MG63 (cell line): ENCODE measurements at regions not wholly inside any gene's neighbourhood (a gene's known extent, or its start where the extent isn't known, plus 50 kb on each side); places are given as distances from the start of the nearest gene placed in this dataset.
"Not testable (repeated sequence)": the region's sequence is repeated elsewhere in the genome, so short reads cannot be mapped to it uniquely, and the experiment has no call there.

Source experiments
- DNase-seq: peaks from one replicate; pipeline ENCODE4 v3.0.0-alpha.2; 2020
- H3K27me3 ChIP-seq: fragments of 250-450 bp; sonication (Bioruptor Pico); 2 replicates; pipeline ENCODE4 v1.5.1; 2020; ENCODE audit warnings: mild to moderate bottlenecking, moderate library complexity
- H3K36me3 ChIP-seq: fragments of 250-450 bp; sonication (Bioruptor Pico); 2 replicates; pipeline ENCODE4 v1.5.1; 2020; ENCODE audit warnings: mild to moderate bottlenecking, moderate library complexity
- H3K4me3 ChIP-seq: fragments of 250-450 bp; sonication (Bioruptor Pico); 2 replicates; pipeline ENCODE4 v1.5.1; 2020; ENCODE audit warnings: mild to moderate bottlenecking, moderate library complexity
- H3K9me3 ChIP-seq: fragments of 250-450 bp; sonication (Bioruptor Pico); 2 replicates; pipeline ENCODE4 v1.5.1; 2020; ENCODE audit warnings: mild to moderate bottlenecking, moderate library complexity

DNA sequence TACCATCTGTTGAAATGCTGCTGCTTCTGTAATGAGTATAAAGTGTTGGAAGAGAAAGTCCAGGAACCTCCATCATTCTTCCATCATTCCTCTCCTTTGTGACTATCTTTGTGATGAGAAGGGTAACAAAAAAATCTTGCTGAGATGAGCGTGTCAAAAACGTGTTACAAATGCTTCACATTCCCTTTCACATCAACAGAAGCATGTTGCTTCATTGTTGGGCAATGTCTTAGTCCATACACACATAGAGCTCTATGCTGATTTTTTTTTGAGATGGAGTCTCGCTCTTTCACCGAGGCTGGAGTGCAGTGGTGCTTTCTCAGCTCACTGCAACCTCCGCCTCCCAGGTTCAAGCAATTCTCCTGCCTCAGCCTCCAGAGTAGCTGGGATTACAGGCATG, 114.1 kb upstream of the ESR1 start:
- H3K27me3 ChIP-seq: no peaks in the 10 kb centered on the region
- no peak for DNase-seq
- no peaks in the 10 kb centered on the region for H3K36me3 ChIP-seq
- H3K9me3 ChIP-seq: no peaks in the 10 kb centered on the region
- H3K4me3 ChIP-seq: no peak overlapping the region

DNA sequence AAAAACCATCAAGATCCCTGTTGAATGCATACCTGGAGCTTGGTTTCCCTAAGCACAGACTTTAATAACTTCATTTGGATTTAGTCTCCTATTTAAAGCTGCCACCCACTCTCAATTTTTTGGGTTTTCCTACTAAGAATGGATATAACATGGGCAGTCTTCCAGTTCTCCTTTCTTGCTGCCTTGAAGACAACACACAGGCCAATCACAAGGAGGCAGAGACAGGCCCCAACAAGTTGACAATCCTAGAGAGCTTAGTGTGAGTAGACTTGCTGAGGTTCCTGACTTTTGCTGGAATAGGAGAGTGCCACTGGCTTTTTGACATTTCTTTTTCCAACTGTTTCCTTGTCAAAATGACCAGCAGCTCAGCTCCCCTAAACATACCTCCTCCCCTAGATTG, 112.3 kb upstream of the ESR1 start:
- H3K4me3 ChIP-seq: no peak overlapping the region
- no peaks in the 10 kb centered on the region for H3K36me3 ChIP-seq
- no peaks in the 10 kb centered on the region for H3K27me3 ChIP-seq
- DNase-seq: no peak
- no peaks in the 10 kb centered on the region for H3K9me3 ChIP-seq

DNA sequence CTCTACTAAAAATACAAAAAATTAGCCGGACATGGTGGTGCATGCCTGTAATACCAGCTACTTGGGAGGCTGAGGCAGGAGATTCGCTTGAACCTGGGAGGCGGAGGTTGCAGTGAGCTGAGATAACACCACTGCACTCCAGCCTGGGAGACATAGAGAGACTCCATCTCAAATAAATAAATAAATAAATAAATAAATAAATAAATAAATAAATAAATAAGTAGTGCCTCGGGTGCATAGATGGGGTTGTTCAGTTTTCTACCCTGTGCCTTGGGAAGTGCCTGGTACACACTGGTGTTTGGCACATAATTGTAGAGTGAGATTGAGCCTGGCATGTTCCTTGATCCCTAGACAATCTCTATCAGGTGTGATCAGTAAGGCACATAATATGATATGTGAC, 111.2 kb upstream of the ESR1 start:
- not testable (repeated sequence) for H3K4me3 ChIP-seq, H3K27me3 ChIP-seq, H3K9me3 ChIP-seq, H3K36me3 ChIP-seq, DNase-seq

DNA sequence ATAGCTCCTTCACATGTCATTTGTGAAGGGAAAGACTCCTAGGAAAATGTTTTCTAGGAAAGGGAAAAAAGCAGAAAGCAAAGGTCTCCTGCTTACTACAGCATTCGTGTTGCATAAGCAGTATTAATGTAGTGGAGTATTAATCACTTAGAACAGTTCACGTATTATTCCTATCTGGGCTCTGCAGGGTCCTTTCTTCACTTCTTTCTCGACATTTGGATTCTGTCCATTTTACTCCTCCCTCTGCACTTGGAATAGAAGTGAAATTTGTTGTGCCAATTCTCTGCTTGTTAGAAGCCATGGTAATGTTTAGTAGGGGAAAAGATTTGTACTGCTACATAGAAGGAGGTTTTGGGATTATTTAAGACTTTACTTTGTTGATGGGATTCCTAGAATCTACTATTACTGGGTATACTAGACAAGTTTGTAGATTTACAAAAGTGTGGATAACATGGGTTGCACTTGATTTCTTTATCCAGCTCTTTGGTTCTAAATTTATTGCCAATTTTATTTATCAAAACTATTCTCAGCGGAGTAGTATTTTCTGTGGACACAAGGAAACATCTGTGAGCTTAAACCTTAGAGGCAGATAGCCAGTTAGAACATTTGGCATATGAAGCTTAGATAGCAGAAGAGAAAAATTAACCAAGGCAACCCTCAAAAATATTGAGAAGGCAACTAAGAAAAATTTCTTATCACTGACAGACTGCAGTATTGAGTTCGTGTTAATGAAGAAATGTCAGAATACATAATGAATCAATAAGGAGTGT, 108.4 kb upstream of the ESR1 start:
- no peaks in the 10 kb centered on the region for H3K9me3 ChIP-seq
- no peaks in the 10 kb centered on the region for H3K27me3 ChIP-seq
- no peak for DNase-seq
- no peak overlapping the region for H3K4me3 ChIP-seq
- H3K36me3 ChIP-seq: no peaks in the 10 kb centered on the region

DNA sequence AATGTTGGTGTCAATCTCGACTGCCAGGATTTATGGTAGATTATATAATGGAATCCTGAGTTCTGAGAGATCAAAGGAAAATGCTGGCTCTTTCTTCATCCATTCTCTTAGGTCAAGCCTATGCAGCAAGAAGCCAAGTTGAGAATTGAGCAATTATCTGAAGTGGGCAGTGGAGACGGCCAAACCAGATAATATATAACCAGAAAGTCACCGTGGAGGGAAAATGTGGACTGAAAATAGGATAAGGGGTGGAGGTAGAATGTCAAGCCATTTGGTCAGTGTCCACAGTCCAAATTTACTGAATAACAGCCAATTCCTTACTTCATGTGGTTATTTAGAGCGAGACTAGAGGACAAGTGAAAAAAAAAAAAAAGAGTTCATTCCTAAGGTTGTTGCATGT, 107.8 kb upstream of the ESR1 start:
- H3K4me3 ChIP-seq: no peak overlapping the region
- DNase-seq: no peak
- no peaks in the 10 kb centered on the region for H3K27me3 ChIP-seq
- no peaks in the 10 kb centered on the region for H3K9me3 ChIP-seq
- no peaks in the 10 kb centered on the region for H3K36me3 ChIP-seq

DNA sequence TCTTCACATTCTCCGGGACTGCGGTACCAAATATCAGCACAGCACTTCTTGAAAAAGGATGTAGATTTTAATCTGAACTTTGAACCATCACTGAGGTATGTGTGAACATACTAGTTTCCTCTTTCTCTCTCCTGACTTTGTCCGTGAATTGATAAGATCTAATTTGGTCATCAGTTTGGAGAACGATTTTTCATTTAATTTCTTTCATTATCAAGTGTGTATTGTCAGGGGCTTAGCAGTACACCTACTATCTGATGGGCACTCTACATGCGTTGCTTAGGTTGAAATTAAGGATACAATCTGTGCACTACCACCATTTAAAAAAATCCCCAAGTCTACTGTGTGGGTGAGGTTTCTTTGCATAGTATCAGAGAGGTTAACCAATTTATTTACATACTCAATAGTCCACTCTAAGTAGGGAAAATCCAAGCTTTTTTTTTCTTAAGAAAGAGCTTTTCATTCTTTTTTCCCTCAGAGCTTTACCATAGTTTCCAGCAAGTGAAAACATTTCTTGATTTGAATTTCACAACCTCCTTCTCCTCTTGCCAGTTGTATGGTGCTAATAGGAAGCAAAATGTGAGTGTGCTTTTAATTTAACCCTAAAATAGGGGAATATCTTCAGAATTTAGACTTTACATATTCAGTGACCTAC, 105.4 kb upstream of the ESR1 start:
- no peaks in the 10 kb centered on the region for H3K36me3 ChIP-seq
- H3K4me3 ChIP-seq: no peak overlapping the region
- DNase-seq: no peak
- H3K9me3 ChIP-seq: no peaks in the 10 kb centered on the region
- no peaks in the 10 kb centered on the region for H3K27me3 ChIP-seq

DNA sequence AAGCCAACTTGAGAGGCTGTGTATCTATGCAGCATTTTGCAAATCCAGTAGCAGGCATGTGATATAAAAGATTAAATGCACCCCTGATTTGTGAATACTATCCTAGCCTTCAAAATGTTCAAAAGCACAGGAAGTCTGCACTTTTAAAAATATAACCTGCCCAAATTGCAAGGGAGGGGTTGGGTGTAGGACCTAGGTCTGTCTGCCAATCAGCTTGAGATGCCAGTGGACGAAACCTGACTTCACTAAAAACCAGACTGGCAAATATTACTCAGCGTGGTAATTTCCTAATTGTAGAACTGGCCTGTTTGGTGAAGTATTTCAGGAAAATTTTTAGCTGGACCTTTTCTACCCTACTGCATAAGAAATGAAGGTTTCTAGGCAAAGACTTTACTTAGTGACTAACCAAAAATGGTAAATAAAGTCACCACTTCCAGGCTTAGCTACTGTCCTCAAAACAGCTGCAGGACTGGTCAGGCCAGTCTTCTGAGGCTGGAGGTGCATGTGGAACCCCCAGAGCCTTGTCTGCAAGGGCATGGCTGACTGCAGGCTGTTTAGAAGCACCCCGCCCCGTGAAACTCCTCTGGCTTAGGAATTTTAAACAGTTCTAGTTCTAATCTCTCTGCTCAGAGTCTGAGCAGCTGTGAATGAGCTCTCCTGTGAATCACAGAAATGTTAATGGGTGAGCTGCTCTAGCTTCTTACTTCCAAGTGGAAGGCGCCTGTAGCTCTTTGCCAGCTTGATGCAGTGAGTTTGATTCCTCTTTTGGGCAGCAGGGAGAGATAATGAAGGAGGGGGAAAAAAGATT, 104.4 kb upstream of the ESR1 start:
- Histone ChIP-seq H3K27me3 (no peaks in the 10 kb centered on the region), H3K36me3 (no peaks in the 10 kb centered on the region), H3K9me3 (no peaks in the 10 kb centered on the region), H3K4me3 (no peak overlapping the region)
- no peak for DNase-seq

DNA sequence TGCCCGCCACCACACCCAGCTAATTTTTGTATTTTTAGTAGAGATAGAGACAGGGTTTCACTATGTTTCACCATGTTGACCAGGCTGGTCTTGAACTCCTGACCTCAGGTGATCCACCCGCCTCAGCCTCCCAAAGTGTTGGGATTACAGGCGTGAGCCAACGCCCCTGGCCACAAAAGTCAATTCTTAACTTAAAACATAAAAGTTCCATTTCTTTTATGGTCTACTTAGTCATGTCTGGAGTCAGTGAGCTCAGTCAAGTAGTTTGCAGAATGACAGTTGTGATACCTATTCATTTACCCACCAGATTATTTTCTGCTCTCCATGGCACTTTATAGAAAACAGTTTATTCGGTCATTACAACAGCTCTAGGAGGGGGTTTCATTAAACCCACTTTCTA, 103.1 kb upstream of the ESR1 start:
- no peak overlapping the region for H3K4me3 ChIP-seq
- no peaks in the 10 kb centered on the region for H3K27me3 ChIP-seq
- no peaks in the 10 kb centered on the region for H3K9me3 ChIP-seq
- H3K36me3 ChIP-seq: no peaks in the 10 kb centered on the region
- DNase-seq: no peak

DNA sequence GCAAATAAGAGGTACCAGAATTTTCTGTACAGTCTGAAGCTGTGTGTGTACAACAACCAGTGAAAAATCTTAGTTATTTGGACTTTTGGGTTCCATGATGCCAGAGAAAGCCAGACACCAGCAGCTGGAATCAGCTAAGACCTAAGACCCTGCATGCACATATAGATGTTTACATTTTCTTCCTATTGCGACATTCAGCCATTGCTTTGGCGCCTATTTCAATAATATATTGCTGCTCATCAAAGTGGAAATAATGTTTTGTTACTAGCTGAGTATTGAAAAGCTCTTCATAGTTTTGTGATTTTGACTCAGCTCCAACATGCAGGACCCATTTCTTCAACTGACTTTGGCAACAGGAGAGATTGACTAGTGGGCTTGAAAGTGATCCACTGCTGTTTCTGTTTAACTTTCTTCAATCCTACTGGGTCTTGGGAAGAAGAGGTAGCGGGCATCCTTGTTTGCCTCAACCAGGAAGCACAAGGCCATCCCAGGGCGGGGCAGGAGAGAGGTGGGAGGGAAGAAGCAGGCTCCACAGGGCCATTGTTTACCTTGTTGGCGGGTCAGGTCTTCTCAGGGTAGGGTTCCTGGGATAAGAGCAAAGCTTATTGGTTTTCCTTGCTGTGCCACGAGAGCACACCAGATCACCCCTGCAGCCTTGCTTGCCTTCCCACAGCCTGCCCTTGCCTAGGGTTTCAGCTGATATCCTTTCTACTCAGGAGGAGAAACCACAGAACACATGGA, 101.3 kb upstream of the ESR1 start:
- H3K4me3 ChIP-seq: no peak overlapping the region
- H3K9me3 ChIP-seq: no peaks in the 10 kb centered on the region
- no peak for DNase-seq
- no peaks in the 10 kb centered on the region for H3K27me3 ChIP-seq
- H3K36me3 ChIP-seq: no peaks in the 10 kb centered on the region

DNA sequence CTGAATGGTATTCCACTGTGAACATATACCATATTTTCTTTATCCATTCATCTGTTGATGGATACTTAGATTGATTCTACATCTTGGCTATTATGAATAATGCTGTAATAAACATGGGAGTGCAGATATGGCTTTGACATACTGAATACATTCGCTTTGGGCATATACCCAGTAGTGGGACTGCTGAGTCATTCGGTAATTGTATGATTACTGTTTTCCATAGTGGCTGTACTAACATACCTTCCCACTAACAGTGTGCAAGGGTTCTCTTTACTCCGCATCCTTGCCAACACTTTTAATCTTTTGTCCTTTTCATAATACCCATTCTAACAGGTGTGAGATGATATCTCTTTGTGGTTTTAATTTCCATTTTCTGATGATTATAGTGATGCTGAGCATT, 98.2 kb upstream of the ESR1 start:
- DNase-seq: no peak
- Histone ChIP-seq H3K4me3 (no peak overlapping the region), H3K36me3 (no peaks in the 10 kb centered on the region), H3K9me3 (peaks cover 4% of the 10 kb centered on the region), H3K27me3 (no peaks in the 10 kb centered on the region)

DNA sequence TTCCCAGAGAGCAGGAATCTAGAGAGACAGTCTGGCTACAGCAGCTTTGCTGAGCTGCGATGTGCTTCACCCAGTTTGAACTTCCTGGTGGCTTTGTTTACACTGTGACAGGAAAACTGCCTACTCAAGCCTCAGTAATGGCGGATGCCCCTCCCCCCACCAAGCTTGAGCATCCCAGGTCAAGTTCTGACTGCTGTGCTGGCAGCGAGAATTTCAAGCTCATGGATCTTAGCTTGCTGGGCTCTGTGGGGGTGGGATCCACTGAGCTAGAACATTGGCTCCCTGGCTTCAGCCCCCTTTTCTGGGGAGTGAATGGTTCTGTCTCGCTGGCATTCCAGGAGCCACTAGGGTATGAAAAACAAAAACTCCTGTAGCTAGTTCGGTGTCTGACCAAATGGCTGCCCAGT, 91.0 kb upstream of the ESR1 start:
- no peak overlapping the region for H3K4me3 ChIP-seq
- DNase-seq: no peak
- H3K36me3 ChIP-seq: no peaks in the 10 kb centered on the region
- H3K9me3 ChIP-seq: peaks cover 4% of the 10 kb centered on the region
- no peaks in the 10 kb centered on the region for H3K27me3 ChIP-seq

DNA sequence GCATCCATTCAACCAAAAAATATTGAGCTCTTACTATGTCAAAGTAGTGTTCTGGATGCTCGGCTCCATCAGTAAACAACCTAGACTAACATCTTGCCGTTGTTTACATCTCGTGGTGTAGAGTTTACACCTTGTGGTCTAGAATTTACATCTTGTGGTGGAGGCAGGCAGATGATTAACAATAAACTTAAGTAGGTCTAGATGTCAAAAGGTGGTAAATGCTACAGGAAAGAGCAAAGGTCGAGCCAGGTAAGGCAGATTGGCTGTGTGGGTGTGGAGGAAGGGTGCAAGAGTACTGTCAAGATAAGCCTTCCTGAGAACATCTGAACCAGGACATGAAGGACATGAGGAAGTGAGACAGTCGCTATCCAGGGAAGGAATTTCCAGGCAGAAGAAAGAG, 88.4 kb upstream of the ESR1 start:
- DNase-seq: no peak
- Histone ChIP-seq H3K9me3 (no peaks in the 10 kb centered on the region; the same call in 1 of the 2 replicates), H3K4me3 (no peak overlapping the region), H3K27me3 (no peaks in the 10 kb centered on the region), H3K36me3 (no peaks in the 10 kb centered on the region)

DNA sequence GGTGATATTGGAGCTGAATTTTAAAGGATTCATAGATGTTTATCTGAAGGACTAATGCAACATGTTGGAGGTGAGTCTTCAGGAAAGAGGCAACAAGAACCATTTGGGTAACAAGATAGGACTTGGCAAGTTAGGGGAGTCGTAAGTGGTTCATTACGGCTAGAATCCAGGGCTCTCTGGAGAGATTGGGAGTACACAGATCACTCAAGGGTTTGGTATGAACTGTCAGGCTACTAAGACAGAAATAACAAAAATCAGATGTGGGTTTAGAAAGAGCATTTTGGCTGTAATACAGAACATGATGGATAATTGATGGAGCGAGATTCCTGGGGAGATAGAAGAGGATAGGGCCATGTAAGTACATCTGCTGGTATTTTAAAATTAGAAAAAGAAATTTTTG, 86.3 kb upstream of the ESR1 start:
- no peak for DNase-seq
- H3K4me3 ChIP-seq: no peak overlapping the region
- H3K9me3 ChIP-seq: no peaks in the 10 kb centered on the region
- 0 out of 2 replicates have a peak, but pooled peaks cover 3% of the 10 kb centered on the region for H3K27me3 ChIP-seq
- no peaks in the 10 kb centered on the region for H3K36me3 ChIP-seq

DNA sequence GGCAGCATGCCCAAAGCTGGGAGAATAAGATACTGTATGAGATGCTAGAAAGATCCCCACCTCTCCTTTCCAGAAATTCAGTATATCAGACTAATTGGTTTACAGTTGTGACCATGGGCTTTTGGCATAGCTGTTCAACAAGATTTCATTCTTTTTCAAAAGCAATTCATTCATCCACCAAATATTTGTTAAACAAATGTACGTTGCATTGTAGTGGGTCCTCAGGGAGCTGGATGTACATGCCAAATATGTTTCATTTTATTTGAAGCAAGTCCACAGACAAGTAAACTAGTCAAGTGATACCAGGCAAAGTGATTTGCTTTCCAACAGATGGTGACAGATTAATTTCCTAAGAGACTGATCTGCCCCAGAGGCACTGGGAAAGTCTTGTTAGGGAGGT, 85.8 kb upstream of the ESR1 start:
- H3K27me3 ChIP-seq: 0 out of 2 replicates have a peak, but pooled peaks cover 3% of the 10 kb centered on the region
- H3K36me3 ChIP-seq: no peaks in the 10 kb centered on the region
- DNase-seq: no peak
- no peaks in the 10 kb centered on the region for H3K9me3 ChIP-seq
- H3K4me3 ChIP-seq: no peak overlapping the region

DNA sequence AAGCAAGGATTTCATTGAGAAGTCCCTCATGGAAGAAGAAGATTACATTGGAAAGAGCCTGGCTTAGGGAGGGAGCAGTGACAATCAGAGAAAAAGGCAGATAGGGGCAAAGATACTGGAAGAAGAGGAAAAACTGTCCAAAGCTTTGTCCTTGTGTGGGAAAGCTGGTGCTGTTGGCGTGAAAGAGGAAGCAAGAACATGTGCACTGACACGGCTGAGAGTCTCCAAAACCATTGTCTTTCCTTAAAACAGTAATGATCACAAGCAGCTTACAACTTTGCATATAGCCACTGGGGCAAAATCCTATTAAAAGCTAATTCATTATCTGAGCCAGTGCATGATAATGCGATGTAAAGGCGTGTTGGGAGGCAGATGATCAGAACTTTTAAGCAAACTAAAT, 85.1 kb upstream of the ESR1 start:
- Histone ChIP-seq H3K36me3 (no peaks in the 10 kb centered on the region), H3K9me3 (no peaks in the 10 kb centered on the region), H3K4me3 (no peak overlapping the region), H3K27me3 (0 out of 2 replicates have a peak, but pooled peaks cover 3% of the 10 kb centered on the region)
- no peak for DNase-seq

DNA sequence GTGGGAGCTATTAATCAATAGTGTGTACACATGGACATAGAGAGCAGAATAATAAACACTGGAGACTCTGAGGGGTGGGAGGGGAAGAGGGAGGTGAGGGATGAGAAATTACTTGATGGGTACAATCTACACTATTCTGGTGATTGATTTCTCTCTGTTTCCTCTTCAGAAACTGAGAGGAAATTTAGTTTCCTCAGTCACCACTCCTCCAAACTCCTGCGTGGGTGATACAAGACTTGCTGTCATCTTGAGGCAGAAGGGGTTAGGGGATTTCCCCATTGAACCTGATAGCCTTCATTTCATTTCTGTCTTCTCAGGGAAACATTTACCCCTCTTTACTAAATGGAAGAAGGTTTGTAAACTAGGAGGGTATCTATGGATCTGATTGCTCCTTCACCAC, 84.3 kb upstream of the ESR1 start:
- Histone ChIP-seq H3K9me3 (no peaks in the 10 kb centered on the region), H3K4me3 (no peak overlapping the region), H3K36me3 (no peaks in the 10 kb centered on the region), H3K27me3 (0 out of 2 replicates have a peak, but pooled peaks cover 3% of the 10 kb centered on the region)
- no peak for DNase-seq
